Muscle layer of duodenum (tissue), 2 donors: ENCODE measurements at regions not wholly inside any gene's neighbourhood (a gene's known extent, or its start where the extent isn't known, plus 50 kb on each side); places are given as distances from the start of the nearest gene placed in this dataset.

ENCODE experiments used
- H3K27ac ChIP-seq: one replicate; pipeline ENCODE4 v1.7.0; 2013; ENCODE audit warnings: mild to moderate bottlenecking, low read length
- H3K27me3 ChIP-seq: one replicate; pipeline ENCODE4 v1.7.0; 2013; ENCODE audit warnings: low read depth, mild to moderate bottlenecking, control low read depth, low read length
- H3K36me3 ChIP-seq, 2 donors: one replicate each; pipeline ENCODE4 v1.7.0; 2013; ENCODE audit warnings: low read length in 2 of 2, control low read depth in 1 of 2, mild to moderate bottlenecking in 1 of 2; ENCODE audit not compliant: insufficient read depth in 2 of 2, control insufficient read depth in 1 of 2
- H3K4me1 ChIP-seq, 2 donors: one replicate each; pipeline ENCODE4 v1.7.0; 2013; ENCODE audit warnings: low read length in 2 of 2, mild to moderate bottlenecking in 2 of 2, control low read depth in 1 of 2, moderate library complexity in 1 of 2; ENCODE audit not compliant: insufficient read depth in 2 of 2, control insufficient read depth in 1 of 2
- H3K4me3 ChIP-seq, 2 donors: one replicate each; pipeline ENCODE4 v1.7.0; 2013; ENCODE audit warnings: low read length in 2 of 2, low read depth in 1 of 2, mild to moderate bottlenecking in 1 of 2
- H3K9me3 ChIP-seq, 2 donors: one replicate each; pipeline ENCODE4 v1.7.0; 2013; ENCODE audit warnings: low read length in 2 of 2, control low read depth in 1 of 2, mild to moderate bottlenecking in 1 of 2; ENCODE audit not compliant: control insufficient read depth in 1 of 2
- donor health status: healthy.

DNA sequence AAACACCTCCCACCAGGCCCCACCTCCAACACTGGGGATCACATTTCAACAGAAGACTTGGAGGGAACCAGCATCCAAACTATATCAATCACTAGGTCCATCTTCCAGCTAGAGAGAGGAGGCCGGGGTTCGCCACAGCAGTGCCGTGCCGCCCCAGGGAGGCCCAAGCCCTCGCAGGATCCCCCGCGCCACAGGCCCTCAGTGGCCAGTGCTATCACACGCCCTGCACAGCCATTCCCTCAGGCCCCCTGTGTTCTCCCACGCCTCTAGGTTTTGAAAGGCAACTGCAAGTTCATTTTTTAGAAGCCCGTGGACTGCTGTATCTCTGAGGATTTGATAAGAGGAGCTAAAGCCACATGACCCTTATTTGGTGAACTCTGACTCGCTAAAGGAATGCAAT, 136.4 kb downstream of the OAT start:
- H3K4me1 ChIP-seq: no peaks in the 10 kb centered on the region
- H3K36me3 ChIP-seq: no peaks in the 10 kb centered on the region
- H3K27ac ChIP-seq: no peak overlapping the region
- H3K27me3 ChIP-seq: no peaks in the 10 kb centered on the region
- no peak overlapping the region for H3K4me3 ChIP-seq
- no peaks in the 10 kb centered on the region for H3K9me3 ChIP-seq

DNA sequence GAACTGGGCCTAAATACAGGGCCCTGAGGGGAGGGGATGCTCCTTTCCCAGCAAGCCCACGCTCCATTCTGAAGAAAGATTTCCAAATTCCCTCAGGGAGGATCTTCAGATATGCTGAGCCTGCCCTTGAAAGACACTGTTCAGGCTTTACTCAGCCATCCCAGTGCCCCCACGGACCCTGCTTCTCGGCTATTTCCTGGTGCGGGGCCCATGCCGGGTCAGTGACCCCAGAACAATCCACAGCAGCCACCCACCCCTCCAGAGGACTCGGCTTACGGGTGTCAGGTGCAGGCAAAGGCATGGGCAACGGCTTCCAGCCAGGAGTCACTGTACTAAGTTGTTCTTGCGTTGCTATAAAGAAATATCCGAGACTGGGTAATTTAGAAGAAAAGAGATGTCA, 137.1 kb downstream of the OAT start:
- Histone ChIP-seq H3K9me3 (no peaks in the 10 kb centered on the region), H3K4me3 (no peak overlapping the region), H3K27ac (no peak overlapping the region)

DNA sequence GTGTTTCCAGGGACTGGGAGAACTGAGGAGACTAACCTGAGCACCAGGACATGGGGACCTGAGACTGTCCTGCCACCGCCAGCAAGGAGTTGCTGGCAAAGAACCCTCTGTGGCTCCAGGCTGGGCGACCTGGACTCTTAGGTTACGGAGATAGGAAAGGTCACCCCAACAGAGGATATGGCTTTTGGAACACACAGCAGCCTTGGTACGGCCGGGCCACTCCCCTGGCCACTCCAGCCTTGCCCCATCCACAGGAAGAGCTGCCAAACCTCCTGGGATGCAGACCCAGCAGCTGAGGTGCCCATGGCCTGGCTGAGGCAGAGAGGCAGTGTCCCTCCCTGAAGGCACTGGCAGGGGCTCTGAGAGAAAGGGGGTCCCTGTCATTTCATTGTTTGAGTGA, 137.8 kb downstream of the OAT start:
- Histone ChIP-seq H3K27ac (no peak overlapping the region), H3K9me3 (no peaks in the 10 kb centered on the region), H3K27me3 (no peaks in the 10 kb centered on the region), H3K4me3 (no peak overlapping the region), H3K36me3 (no peaks in the 10 kb centered on the region), H3K4me1 (no peaks in the 10 kb centered on the region)

More for the DNA sequence above, 137.1 kb downstream of the OAT start:
- H3K36me3 ChIP-seq: no peaks in the 10 kb centered on the region
- no peaks in the 10 kb centered on the region for H3K4me1 ChIP-seq
- no peaks in the 10 kb centered on the region for H3K27me3 ChIP-seq

DNA sequence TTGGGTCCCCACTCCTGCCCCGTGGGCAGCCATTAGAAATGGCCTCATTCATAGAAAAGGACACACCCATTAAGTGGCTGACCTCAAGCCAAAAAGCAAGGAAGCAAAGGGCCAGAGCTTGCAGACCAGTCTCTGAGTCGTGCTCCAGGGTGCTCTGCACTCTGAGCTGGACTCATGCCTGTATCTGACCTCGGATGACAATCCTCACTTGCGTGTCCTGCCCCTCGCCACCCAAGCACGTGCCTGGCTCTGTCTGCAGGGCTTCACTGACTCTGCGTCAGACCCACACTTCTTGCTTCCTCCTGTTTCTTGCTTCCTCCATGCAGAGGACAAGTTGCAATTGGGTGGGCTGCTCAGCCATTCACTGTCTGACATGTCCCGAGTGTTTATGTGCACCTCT, 138.8 kb downstream of the OAT start:
- Histone ChIP-seq H3K9me3 (no peaks in the 10 kb centered on the region), H3K4me1 (no peaks in the 10 kb centered on the region), H3K4me3 (no peak overlapping the region), H3K27me3 (no peaks in the 10 kb centered on the region), H3K27ac (no peak overlapping the region), H3K36me3 (no peaks in the 10 kb centered on the region)

DNA sequence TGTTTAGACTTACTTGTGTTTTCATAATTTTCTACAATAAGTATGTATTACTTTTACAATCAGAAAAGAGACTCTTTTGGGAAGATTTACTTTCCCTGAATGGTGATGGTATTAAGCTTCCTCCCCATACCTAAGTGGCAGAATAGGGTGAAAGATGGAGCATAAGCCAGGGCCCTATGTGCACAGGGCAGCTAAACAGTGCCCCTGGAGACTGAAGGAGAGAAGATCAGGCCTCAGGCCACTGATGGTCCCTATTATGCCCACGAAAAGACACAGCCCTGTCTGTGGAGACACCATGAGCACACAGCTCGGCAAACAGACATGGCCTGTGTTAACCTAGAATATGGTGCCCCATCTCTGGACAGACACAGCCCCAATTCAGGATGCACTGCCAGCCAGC, 139.4 kb downstream of the OAT start:
- no peaks in the 10 kb centered on the region for H3K9me3 ChIP-seq
- H3K4me3 ChIP-seq: no peak overlapping the region
- no peaks in the 10 kb centered on the region for H3K27me3 ChIP-seq
- no peak overlapping the region for H3K27ac ChIP-seq
- H3K36me3 ChIP-seq: no peaks in the 10 kb centered on the region
- no peaks in the 10 kb centered on the region for H3K4me1 ChIP-seq

DNA sequence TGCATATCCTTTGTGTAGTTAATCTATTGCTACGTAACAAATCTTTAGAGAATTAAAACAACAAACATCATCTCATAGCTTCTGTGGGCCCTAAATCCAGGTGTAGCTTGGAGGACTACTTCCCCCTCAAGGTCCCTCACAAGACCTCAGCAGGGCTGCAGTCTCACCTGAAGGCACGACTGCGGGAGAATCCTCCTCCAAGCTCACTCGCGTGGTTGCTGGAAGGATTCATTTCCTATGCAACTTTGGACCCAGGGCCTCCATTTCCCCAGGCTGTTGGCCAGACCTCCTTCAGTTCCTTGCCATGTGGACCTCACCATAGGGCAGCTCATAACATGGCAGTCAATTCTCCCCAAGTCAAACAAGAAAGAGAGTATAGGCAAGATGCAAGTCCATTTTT, 140.4 kb downstream of the OAT start:
- no peaks in the 10 kb centered on the region for H3K36me3 ChIP-seq
- no peak overlapping the region for H3K4me3 ChIP-seq
- no peak overlapping the region for H3K27ac ChIP-seq
- no peaks in the 10 kb centered on the region for H3K4me1 ChIP-seq
- peaks cover under 1% of the 10 kb centered on the region in 2 donors for H3K9me3 ChIP-seq
- H3K27me3 ChIP-seq: no peaks in the 10 kb centered on the region

DNA sequence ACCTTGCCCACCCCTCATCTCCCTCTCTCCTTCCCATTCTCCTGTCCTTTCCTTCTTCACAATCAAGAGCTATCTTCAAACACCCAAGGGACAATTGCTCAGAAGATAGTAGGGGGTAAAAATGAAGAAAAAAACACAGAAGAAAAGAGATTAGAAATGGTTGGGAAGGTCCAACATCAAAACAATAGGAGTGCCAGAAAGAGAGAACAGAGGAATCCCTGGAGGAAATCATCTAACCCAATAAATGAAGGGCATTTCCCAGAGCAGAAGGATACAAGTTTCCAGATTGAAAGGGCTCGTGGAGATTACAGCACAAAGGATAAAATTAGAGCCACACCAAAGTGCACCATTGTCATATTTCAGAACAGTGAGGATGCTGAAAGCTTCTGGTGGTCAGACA, 145.6 kb downstream of the OAT start:
- H3K4me1 ChIP-seq: peaks cover 0 to 9% of the 10 kb centered on the region in 2 donors
- H3K36me3 ChIP-seq: no peaks in the 10 kb centered on the region
- H3K27me3 ChIP-seq: no peaks in the 10 kb centered on the region
- H3K27ac ChIP-seq: no peak overlapping the region
- H3K9me3 ChIP-seq: peaks cover 4 to 18% of the 10 kb centered on the region in 2 donors
- H3K4me3 ChIP-seq: peak overlapping the region in 1 of 2 donors; percentile 36

DNA sequence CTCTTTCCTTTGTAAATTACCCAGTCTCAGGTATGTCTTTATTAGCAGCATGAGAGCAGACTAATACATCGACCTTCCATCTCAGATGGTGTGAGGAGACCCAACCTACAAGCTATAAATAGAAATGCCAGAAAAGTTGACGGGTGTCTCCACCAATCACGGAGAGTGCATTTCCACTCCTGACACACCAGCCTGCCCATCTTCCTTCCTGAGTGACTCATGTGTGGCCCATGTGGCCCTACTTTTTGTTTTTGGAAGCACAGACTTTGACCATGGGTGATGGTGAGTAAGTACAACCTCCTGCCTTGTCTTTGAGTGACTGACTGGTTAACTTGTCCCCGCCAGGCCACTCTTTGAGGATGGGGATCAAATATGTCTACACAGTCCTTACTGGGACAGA, 147.0 kb downstream of the OAT start:
- Histone ChIP-seq H3K36me3 (no peaks in the 10 kb centered on the region), H3K27ac (no peak overlapping the region), H3K9me3 (peaks cover 4 to 18% of the 10 kb centered on the region in 2 donors), H3K4me3 (no peak overlapping the region), H3K27me3 (no peaks in the 10 kb centered on the region), H3K4me1 (peaks cover 0 to 9% of the 10 kb centered on the region in 2 donors)

DNA sequence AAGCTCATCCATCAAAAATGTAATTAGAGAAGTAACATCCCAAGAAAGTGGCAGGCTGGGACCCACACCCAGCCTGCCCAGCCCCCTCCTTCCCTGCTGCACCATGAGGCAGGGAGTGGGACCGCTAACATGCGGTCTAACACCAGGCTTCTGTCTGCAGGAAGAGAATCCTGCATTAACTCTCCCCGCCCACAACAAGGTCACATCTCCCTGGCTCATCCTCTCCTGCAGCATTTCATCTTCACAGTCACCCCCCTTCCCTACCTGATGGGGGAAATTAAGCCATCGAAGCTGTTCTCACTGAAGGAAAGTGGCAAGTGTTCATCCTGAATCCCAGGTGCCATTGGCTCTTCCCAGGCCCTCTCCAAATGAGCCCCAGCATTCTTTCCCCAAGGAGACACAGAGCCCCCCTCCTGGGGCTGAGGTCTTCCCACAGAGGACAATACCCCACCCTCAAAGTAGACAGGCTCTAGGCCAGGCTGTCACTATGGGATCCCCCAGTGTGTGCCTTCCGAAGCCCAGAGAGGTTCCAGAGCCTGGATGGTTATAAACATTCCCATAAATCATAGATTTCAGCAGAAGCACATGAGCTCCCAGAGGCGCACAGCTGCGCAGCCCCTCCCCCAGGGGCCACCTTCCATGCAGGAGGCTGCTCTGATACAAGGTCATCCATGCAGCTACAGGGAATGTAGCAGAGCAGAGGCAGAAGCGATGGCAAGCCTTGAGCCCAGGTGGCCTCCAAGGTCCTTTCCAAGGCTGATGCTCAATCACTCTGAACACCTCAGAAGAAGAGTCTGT, 148.0 kb downstream of the OAT start:
- Histone ChIP-seq H3K27ac (no peak overlapping the region), H3K4me3 (no peak overlapping the region), H3K36me3 (no peaks in the 10 kb centered on the region), H3K4me1 (peaks cover 0 to 9% of the 10 kb centered on the region in 2 donors), H3K9me3 (peaks cover 4 to 18% of the 10 kb centered on the region in 2 donors), H3K27me3 (no peaks in the 10 kb centered on the region)

DNA sequence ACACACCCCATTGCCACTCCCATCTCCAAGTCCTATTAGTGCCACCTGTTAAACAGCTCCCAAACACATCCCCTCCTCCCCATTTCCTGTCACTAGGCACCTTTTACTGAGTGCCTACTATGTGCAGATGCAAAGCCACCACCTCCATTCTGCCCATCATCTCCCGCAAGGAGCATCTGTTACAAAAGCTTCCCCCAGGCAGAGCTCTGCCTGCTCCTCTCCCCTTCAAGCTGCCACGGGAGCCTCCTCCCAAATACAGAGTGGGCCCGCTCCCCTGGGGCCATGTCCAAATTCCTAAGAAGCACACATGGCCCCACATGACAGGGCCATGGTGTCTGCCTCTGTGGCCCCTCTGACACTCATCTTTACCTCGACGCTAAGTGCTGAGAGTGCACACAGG, 149.7 kb downstream of the OAT start:
- Histone ChIP-seq H3K4me3 (no peak overlapping the region), H3K4me1 (peaks cover 0 to 9% of the 10 kb centered on the region in 2 donors), H3K36me3 (no peaks in the 10 kb centered on the region), H3K27me3 (no peaks in the 10 kb centered on the region), H3K27ac (no peak overlapping the region), H3K9me3 (peaks cover 4 to 18% of the 10 kb centered on the region in 2 donors)

DNA sequence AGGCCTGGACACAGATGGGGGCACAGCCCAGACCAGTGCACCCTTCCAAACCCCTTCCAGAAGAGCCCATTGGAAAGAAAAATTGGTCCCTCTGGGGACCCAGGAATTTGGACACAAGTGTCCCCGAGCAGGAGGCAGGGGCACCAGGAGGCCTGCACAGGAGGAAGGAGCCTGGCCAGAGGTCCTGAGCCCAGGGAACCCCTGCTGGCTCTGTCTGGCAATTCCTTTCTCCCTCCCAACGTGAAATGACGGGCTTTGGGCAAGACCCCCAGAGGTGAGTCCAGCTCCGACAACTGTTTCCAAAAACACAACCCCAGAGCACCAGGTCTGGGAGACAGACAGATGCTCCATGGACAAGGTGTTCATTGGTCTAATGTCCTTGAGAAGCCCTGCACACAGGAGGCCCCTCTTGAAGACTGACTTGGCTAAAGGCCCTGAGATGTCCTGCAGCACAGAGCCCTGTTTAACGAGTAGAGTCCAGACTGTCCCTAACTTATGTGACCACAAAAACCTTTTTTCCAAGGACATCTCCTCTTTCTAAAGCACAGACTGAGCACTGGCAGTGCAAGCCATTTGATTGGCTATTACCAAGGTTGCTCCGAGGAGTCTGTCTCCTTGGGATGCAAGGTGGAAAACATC, 150.7 kb downstream of the OAT start:
- H3K4me1 ChIP-seq: peaks cover 0 to 12% of the 10 kb centered on the region in 2 donors
- no peaks in the 10 kb centered on the region for H3K27me3 ChIP-seq
- no peak overlapping the region for H3K27ac ChIP-seq
- no peaks in the 10 kb centered on the region for H3K36me3 ChIP-seq
- peaks cover 0 to 14% of the 10 kb centered on the region in 2 donors for H3K9me3 ChIP-seq
- no peak overlapping the region for H3K4me3 ChIP-seq
